HG03378 (cell line): ENCODE measurements at regions not wholly inside any gene's neighbourhood (a gene's known extent, or its start where the extent isn't known, plus 50 kb on each side); places are given as distances from the start of the nearest gene placed in this dataset.
"Not testable (repeated sequence)": the region's sequence is repeated elsewhere in the genome, so short reads cannot be mapped to it uniquely, and the experiment has no call there.

Experiments
- ATAC-seq: cut with Tn5 transposase; IDR thresholded peaks from one replicate; pipeline ENCODE4 v1.9.1; 2021; ENCODE audit warnings: mild to moderate bottlenecking, moderate library complexity; ENCODE audit not compliant: unreplicated experiment

DNA sequence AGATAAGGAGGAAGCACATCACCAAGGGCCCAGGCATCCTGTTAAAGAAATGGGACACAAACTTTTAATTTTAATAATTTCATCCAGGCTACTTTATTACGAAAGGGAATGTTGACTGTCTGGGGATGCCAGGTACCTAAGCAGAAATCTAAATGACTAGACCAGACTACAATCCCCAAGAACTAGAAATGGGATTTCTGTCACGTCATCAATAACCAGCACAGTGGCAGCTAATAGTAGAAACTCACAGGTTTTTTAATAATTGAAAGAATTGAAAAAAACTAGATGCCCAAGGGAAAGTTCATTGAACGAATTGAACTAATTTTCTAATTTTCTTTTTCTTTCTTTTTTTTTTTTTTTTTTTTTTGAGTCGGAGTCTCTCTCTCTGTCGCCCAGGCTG is 789.3 kb downstream of the IGSF11 start:
- no peak for ATAC-seq

DNA sequence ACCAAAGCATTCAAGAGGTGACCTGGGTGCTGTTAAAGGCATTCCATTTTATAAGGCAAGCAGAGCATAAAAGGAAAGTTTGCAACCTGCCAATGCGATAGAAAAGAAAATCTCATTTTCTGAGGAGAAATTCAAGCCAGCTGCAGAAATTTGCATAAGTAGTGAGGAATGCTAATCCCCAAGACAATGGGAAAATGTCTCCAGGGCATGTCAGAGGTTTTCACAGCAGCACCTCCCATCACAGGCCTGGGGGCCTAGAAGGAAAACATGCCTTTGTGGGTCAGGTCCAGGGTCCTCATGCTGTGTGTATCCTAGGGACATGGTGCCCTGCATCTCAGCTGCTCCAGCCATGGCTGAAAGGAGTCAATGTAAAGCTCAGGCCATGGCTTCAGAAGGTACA is 775.8 kb downstream of the IGSF11 start:
- not testable (repeated sequence) for ATAC-seq

DNA sequence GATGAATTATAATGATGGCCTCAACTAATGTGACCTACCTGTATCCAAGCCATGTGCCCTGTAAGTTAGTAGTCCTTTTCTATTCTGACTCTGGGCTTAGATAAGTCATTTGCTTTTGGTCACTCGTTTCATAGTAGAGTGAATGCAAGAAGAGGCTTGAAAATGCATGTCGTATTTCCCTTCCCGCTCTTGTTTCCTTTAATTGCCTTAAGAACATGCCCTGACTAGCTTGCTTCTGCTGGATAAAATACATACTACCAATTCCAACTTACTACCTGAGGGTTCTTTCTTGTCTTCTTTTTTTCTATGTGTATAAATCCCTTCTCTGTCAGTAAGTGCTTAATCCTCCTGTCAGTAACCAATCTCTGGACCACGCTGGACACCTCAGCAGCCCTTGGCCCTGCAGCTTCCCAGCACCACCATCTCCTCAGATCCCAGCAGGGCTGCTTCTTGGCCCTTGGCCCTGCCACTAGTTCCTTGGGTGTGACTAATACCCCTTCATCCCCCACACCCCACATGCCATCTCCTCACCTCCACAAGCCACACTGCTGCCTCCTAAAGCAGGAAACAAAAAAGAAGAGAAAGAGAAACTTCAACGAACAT is 771.7 kb downstream of the IGSF11 start:
- no peak for ATAC-seq

DNA sequence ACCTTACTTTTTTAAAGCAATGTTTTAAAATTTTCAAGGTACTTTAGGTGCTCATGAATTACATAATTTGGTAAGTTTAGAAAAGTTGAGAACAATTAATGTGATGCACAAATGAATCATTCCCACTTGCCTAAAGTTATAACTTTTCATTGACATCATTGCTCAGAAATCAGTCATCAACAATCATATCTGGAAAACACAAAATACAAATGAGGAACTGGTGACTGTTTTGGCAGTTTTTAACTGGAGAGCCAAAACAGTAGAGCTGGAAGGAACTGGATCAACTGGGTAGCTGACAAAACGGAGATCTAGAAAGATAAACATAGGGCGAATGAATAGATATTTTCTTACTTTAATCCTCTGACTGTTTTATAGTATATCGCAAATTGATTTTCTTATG is 767.1 kb downstream of the IGSF11 start:
- no peak for ATAC-seq

DNA sequence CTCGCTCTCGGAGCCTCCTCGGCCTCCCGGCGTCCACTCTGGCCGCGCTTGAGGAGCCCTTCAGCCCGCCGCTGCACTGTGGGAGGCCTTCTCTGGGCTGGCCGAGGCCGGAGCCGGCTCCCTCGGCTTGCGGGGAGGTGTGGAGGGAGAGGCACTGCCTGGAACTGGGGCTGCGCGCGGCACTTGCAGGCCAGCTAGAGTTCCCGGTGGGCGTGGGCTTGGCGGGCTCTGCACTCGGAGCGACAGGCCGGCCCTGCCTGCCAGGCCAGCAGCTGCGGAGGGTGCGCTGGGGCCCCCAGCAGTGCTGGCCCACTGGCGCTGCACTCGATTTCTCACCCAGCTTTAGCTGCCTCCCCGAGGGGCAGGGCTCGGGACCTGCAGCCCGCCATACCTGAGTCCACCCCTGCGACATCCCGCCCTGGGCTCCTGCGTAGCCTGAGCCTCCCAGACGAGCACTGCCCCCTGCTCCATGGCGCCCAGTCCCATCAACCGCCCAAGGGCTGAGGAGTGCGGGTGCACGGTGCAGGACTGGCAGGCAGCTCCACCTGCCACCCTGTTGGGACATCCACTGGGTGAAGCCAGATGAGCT is 765.0 kb downstream of the IGSF11 start:
- no peak for ATAC-seq

DNA sequence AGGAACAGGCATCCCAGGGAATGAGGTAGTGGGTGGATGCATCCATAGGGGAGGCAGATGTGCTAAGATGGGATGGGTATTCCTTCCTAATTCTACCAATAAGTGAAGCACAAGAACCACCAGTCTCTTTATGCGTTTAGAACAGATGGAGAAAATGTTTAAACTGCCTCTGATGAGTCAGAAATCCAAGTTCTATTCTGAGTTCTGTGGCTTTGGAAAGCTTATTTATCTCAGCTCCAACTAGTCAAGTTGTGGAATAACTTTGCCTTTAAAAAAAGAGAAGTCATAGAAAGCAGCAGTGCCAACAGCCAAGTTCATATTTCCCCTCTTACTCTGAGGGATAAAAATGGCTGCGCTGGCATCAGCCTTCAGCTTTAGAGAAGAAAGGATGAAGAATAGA is 761.7 kb downstream of the IGSF11 start:
- ATAC-seq: no peak

DNA sequence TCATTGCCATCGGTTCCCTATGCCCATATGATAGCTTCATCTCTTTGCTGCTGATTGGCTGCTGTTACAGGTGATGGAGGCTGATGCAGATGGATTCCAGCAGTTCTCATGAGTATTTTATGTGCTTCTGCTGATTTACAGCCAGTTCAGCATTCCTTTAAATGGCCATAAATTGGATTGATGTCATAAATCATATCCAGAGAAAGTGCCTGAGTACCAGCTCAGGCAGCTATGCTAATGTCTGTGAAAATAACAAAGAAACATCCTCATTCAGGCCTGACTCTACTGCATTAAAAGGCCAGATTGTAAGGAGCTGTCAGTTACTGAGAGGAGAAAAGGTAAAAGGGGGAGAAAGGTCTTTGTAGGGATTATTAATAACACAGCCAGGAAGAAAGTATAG is 756.8 kb downstream of the IGSF11 start:
- ATAC-seq: no peak

DNA sequence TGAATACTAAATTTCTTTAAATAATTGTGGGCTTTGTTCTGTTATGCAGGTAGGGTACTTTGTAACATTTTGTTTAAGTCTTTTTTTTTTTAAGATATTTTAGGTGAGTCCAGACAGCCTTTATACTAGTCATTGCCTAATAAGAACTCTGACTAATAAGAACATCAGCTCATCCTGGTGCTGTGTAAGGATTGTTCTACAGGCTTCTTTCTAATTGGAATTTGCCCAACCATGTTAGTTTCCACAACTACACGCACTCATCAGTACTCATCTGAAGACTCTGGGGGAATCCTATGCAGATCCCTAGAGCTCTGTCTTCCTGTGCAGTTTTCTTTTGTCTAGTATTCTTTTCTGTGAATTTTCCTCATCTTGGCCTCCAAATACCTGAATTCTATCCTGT is 741.8 kb downstream of the IGSF11 start:
- no peak for ATAC-seq

DNA sequence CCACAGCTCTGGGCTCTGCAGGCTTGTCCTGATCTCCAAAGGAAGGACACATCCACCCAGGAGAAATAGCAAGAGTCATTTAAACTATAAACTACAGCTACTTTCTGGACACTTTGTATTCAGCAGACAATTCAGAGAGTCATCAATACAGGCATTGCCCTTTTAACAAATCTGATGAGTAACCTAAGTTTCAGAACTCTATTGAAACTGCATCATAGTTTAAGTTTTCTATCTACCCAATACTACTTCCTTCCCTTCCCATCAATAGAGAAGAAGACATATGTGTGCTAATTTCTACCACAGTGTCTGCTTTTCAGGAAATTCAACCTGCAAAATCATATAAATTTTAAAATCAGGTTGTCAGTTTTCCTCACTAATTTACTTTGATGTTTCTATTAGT is 736.5 kb downstream of the IGSF11 start:
- no peak for ATAC-seq

DNA sequence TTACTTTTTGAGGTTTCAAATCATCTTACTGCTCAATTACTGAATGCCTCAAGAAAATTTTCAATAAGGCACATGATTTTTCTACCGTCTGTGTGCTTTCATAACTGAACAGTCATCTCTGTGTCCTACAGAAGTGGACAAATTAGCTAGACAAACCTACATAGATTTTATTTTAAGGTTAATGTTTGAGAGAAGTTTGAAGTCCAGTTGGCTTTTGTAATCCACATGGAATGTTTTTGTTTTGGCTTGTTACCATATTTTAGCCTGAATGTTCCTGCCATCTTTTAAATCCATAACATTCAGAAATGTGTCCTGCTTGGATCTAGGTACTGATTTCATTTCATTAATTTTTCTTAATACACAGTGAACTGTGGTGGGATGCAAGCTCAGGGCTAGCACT is 730.1 kb downstream of the IGSF11 start:
- ATAC-seq: no peak

DNA sequence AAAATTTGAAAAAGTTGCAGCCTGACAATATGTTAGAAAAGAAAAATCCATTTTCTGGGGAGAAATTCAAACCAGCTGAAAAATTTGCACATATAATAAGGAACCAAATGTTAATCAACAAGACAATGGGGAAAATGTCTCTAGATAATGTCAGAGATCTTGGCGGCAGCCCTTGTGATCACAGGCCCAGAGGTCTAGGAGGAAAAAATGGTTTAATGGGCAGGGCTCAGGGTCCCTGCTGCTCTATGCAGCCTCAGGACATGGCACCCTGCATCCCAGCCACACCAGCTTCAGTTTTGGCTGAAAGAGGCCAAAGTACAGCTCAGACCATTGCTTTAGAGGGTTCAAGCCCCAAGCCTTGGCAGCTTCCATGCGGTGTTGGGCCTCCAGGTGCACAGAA is 701.9 kb downstream of the IGSF11 start:
- no peak for ATAC-seq

DNA sequence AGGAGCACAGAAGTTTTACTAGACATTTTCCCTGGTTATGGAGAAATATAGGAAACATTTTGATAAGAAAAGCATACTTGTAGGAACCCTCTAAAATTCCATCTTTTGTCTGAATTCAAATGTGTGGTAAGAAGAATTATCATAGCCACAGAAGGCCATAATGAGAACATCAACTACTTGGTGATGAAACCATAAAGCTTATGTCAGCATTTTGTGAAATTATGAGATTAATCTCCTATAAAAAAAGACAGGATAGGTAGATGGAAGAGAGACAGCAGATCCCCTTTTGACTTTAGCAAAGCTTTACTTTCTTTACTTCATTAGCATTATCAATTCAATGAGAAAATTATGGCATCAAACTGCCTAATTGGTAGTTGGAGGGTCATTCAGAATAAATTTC is 697.0 kb downstream of the IGSF11 start:
- ATAC-seq: no peak

DNA sequence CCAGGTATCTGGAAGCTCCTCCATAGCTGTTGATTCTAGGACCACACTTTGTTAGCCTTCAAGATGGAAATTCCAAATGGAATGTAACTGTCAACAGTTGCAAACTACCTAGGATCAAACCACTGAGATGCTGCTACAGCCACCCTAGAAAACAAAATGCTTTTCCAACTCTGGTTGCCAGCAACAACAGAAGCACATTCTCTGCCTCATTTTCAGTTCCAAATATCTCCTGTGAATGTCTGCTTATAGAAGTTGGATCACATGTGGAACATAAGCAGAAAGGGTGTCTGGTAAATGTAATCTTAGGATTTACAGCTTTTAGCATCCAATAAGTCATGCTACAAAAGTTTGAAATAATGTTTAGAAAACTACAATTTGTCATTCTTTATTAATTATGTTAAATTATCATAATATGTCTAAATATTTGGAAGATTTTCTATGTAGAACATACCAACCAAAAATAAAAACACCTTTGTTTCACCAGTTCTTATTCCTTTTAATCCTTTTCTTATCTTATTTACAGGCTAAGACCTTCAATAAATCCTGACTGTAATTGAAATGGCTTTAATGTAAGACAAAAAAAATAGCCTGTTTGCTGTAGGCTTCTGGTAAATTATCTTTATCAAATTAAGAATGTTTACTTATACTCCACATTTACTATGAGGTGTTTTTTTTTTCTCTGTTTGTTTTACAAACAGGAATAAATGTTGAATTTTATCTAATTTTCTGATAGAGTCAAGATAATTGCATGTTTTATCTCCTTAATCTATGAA is 687.1 kb downstream of the IGSF11 start:
- no peak for ATAC-seq

DNA sequence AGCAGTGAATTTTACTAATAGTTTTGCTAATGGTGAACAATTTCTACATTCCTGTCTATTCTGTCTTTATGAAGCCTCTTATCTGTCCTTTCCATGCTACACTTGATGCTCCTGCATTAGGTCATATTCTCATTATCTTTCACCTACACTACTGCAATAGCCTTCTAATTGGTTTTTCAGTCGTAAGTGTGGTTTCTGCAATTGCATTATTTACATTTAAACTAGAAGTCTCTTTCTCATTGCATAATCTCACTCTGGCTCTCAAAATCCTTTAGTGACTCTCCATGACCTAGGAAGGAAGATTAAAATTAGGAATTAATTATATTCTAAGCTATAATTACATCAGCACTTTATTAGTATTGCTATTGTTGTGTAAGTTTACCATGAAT is 686.5 kb downstream of the IGSF11 start:
- no peak for ATAC-seq

DNA sequence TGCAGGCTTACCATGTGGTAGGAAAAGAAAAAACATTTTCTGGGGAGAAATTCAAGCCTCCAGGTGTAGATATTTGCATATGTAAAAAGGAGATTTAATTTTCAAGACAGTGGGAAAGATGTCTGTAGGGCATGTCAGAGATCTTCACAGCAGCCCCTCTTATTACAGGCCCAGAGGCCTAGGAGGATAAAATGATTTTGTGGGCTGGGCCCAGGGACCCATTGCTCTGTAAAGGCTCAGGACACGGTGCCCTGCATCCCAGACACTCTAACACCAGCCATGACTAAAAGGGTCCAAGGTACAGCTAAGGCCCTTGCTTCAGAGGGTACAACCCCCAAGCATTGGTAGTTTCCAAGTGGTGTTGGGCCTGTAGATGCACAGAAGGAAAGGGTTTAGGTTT is 680.1 kb downstream of the IGSF11 start:
- ATAC-seq: no peak

DNA sequence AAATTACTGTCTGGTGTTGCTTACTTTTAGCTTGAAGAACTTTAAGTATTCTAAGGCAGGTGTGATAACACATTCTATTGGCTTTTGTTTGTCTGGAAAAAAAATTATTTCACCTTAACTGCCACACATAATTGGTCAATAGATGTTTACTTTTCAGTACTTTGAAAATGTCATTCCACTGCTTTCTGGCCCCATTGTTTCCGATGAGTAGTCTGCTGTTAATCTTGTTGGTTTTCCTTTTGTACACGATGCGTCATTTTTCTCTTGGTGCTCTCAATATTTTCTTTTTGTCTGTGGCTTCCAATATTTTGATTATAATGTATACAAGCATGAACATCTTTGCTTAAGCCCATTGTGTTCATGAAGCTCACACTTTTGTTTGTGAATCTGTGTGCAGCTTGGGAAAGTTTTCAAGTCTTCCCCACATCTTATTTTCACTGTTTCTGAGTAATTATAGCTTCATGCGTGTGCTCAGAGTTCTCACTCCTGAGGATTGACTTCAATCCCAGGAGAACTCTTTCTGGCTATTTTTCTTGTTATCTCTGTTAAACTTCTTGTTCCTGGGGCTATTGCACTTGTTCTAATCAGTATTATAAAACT is 664.7 kb downstream of the IGSF11 start:
- no peak for ATAC-seq

DNA sequence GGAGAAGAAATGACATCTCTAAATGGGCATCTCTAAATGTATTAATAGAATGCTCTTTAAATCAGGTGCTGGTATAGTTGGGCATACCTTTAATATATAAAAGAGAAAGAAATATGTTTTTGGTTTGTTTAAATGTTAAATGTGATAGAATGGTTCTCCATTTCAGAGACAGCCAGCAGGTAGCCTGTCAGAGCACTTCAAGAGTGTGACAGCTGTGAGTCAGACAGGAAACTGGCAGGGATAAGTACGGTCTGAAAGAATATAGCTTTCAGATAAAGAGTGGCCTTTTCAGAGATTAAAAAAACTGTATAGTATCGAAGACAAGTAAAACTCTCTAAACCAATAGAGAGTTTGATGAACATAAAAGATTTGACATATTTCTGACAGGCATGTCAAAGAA is 654.1 kb downstream of the IGSF11 start:
- ATAC-seq: no peak

DNA sequence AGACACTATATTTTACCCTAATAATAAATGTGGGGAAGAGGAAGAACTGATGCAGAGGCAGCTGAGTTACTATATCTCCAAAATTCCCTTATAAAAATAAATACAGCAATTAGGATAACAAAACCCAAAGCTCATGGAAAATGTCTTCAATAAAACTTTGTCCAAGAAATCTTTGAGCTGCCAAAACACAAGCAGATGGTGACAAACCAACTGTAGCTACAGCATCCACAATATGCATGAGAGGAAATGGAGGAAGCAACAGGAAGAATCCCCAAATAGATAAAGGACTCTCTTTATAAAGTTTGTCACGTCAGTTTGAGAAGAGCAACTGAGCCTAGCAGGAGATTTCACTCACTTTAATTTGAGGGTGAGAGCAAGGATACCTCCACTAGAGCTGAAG is 638.2 kb downstream of the IGSF11 start:
- no peak for ATAC-seq

DNA sequence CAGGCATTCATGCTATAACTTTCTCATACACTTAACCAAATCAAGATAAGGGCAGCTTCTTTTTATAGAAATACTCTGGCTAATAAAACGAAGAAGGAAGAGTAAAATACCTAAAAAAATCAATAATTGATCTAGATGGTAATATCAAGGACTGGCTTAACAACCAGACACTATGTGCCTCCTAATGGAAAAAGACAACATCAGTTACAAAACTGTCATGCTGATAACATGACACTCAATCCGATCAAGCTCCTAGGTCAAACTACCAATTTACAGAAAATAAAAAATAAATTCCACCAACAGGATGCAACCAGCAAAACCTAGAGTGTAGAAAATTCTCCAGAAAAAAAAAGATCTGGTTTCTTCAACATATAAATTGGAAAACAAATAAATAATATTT is 634.6 kb downstream of the IGSF11 start:
- ATAC-seq: no peak

DNA sequence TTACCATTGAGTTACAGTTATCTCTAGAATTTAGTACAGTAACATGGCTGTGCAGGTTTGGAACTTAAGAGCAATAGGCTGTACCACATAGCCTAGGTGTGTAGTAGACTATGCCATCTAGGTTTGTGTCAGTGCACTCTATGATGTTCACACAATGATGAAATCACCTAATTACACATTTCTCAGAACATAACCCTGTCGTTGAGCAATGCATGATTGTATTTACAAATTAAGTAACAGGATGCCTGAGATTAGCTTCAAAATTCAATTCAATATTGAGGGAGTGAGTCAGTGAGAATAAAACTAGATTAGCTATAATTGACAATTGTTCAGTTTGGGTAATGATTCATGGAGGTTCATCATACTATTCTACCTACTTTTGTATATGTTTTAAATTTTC is 633.8 kb downstream of the IGSF11 start:
- ATAC-seq: no peak

DNA sequence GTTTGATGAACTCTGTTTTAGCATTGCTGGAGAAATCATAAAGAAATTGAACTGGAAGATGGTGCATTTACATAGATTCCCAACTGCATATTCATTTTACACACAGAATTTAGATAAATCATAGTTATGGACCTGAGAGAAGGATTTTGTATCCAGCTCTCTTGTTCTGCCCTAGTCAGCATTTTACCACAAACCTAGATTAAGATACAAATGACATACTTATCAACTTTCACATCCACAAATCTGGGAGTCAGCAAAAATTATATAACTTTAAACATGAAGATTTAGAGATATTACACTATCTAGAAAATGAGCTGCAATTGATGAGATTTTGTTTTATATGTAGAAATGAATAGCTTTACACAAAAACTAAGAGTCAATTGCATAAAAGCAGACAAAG is 632.8 kb downstream of the IGSF11 start:
- no peak for ATAC-seq

DNA sequence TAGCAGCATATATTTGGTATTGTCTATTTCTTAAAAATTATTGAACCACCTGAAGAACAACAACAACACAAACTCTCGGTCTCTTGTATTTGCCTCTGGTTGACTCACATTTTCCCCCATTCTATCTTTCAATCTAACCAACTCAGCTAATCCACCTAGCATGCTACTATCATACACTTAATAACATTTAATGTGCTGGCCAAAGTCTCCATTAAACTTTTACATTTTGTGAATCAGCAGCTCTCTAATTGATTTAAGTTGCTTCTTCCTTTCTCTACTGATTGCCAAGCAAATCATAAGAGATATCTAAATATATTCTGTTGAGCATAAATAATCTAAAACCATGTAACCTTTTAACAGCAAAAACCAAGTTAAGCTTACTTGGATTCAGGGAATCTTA is 631.7 kb downstream of the IGSF11 start:
- no peak for ATAC-seq
